DOHH2 (cell line): ENCODE measurements at regions not wholly inside any gene's neighbourhood (a gene's known extent, or its start where the extent isn't known, plus 50 kb on each side); places are given as distances from the start of the nearest gene placed in this dataset.
A peak's percentile ranks its signal among the peaks of the same experiment; 100 is the strongest.
"Not testable (repeated sequence)": the region's sequence is repeated elsewhere in the genome, so short reads cannot be mapped to it uniquely, and the experiment has no call there.

ENCODE experiments used
- H3F3A ChIP-seq: fragments of 200-600 bp; sonication (generic), shearing (Covaris generic); 2 replicates; pipeline ENCODE4 v1.6.0; 2016; ENCODE audit warnings: antibody characterized with exemption, mild to moderate bottlenecking; ENCODE audit not compliant: control insufficient read depth, insufficient read depth
- H3K27ac ChIP-seq: fragments of 200-600 bp; sonication (generic); 2 replicates; pipeline ENCODE4 v1.5.1; 2014; ENCODE audit warnings: low read depth, mild to moderate bottlenecking, low read length, moderate library complexity
- H3K27me3 ChIP-seq: fragments of 200-600 bp; sonication (generic); 2 replicates; pipeline ENCODE4 v1.6.1; 2014; ENCODE audit warnings: mild to moderate bottlenecking, low read length, mixed read lengths; ENCODE audit not compliant: control insufficient read depth
- H3K36me3 ChIP-seq: fragments of 200-600 bp; sonication (generic); 2 replicates; pipeline ENCODE4 v1.6.1; 2014; ENCODE audit warnings: mild to moderate bottlenecking, low read length, moderate library complexity, mixed read lengths; ENCODE audit not compliant: control insufficient read depth
- H3K4me1 ChIP-seq: fragments of 200-600 bp; sonication (generic); 2 replicates; pipeline ENCODE4 v1.6.1; 2014; ENCODE audit warnings: mild to moderate bottlenecking, low read length, mixed read lengths; ENCODE audit not compliant: control insufficient read depth
- H3K4me2 ChIP-seq: fragments of 200-600 bp; sonication (generic); 2 replicates; pipeline ENCODE4 v1.6.0; 2014; ENCODE audit warnings: mild to moderate bottlenecking, low read length, moderate library complexity
- H3K4me3 ChIP-seq: fragments of 200-600 bp; sonication (generic); 2 replicates; pipeline ENCODE4 v1.5.1; 2014; ENCODE audit warnings: mild to moderate bottlenecking, low read length, mixed read lengths
- H3K79me2 ChIP-seq: fragments of 200-600 bp; sonication (generic); 2 replicates; pipeline ENCODE4 v1.6.1; 2014; ENCODE audit warnings: mild to moderate bottlenecking, low read length, mixed read lengths; ENCODE audit not compliant: control insufficient read depth
- H3K9me2 ChIP-seq: fragments of 200-600 bp; sonication (generic); replicated peaks from 2 replicates; pipeline ENCODE4 v1.6.1; 2014; ENCODE audit warnings: mild to moderate bottlenecking, low read length, mixed read lengths; ENCODE audit not compliant: control insufficient read depth
- H3K9me3 ChIP-seq: fragments of 200-600 bp; sonication (generic); 2 replicates; pipeline ENCODE4 v1.6.1; 2014; ENCODE audit warnings: antibody characterized with exemption, low read length, mixed read lengths; ENCODE audit not compliant: control insufficient read depth, insufficient read depth
- H4K20me1 ChIP-seq: fragments of 200-600 bp; sonication (generic); 2 replicates; pipeline ENCODE4 v1.6.0; 2014; ENCODE audit warnings: low read depth, mild to moderate bottlenecking, antibody characterized with exemption, low read length, moderate library complexity; ENCODE audit not compliant: control insufficient read depth, insufficient read depth
- CTCF ChIP-seq: fragments of 200-600 bp; sonication (generic); IDR thresholded peaks from one replicate; pipeline ENCODE4 v1.5.1; 2014; ENCODE audit warnings: antibody characterized with exemption, mild to moderate bottlenecking, low read depth, low read length; ENCODE audit not compliant: poor library complexity, severe bottlenecking
- EZH2phosphoT487 ChIP-seq: fragments of 200-600 bp; sonication (generic); IDR thresholded peaks from 2 replicates; pipeline ENCODE4 v1.6.1; 2017; ENCODE audit warnings: borderline replicate concordance, mild to moderate bottlenecking, antibody characterized with exemption, low read length, moderate library complexity, mixed read lengths

DNA sequence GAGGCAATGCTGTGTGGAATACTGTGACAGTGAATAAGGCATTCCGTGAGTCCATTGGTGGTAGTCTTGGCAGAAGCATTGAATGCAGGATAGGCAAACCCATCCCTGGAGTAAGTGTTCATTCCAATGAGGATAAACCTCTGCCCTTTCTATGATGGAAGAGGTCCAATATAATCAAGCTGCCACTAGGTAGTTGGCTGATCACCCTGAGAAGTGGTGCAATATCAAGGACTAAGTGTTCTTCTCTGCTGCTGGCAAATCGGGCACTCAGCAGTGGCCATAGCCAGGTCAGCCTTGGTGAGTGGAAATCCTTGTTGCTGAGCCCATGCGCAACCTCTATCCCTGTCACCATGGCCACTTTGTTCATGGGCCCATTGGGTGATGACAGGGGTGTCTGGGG is 70.1 kb downstream of the FBXO4 start:
- H3K79me2 ChIP-seq = no peaks in the 10 kb centered on the region
- H3K4me3 ChIP-seq = no peak overlapping the region

GRCh38 chr5:42001673-42002072 is 76.6 kb downstream of the FBXO4 start:
- TF ChIP-seq EZH2phosphoT487 (no peak), CTCF (no peak)
- Histone ChIP-seq H3K79me2 (no peaks in the 10 kb centered on the region), H3K4me2 (no peak overlapping the region), H3K27ac (no peak overlapping the region), H3K9me2 (no peaks in the 10 kb centered on the region), H3F3A (no peaks in the 10 kb centered on the region), H3K36me3 (no peaks in the 10 kb centered on the region), H4K20me1 (no peaks in the 10 kb centered on the region), H3K4me1 (no peaks in the 10 kb centered on the region), H3K27me3 (no peaks in the 10 kb centered on the region), H3K9me3 (peaks cover 5% of the 10 kb centered on the region; the same call in 1 of the 2 replicates), H3K4me3 (no peak overlapping the region)

More for the DNA sequence above, 70.1 kb downstream of the FBXO4 start:
- H3K4me1 ChIP-seq = no peaks in the 10 kb centered on the region
- H3K27me3 ChIP-seq = no peaks in the 10 kb centered on the region
- H3F3A ChIP-seq = no peaks in the 10 kb centered on the region
- H3K9me2 ChIP-seq = no peaks in the 10 kb centered on the region
- H3K9me3 ChIP-seq = peaks cover 5% of the 10 kb centered on the region; the same call in 1 of the 2 replicates
- H4K20me1 ChIP-seq = no peaks in the 10 kb centered on the region
- H3K36me3 ChIP-seq = no peaks in the 10 kb centered on the region
- TF ChIP-seq EZH2phosphoT487 = no peak
- TF ChIP-seq CTCF = no peak
- H3K27ac ChIP-seq = no peak overlapping the region
- H3K4me2 ChIP-seq = no peak overlapping the region

DNA sequence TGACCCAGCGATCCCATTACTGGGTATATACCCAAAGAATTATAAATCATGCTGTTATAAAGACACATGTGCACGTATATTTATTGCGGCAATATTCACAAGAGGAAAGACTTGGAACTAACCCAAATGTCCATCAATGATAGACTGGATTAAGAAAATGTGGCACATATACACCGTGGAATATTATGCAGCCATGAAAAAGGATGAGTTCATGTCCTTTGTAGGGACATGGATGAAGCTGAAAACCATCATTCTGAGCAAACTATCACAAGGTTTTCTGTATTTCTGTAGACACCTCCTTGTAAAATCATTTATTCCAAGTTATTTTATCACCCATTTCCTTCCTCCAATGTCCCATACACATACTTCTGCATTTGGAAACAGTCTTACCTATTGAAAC is 78.8 kb downstream of the FBXO4 start:
- H3F3A ChIP-seq, H3K27me3 ChIP-seq, H3K27ac ChIP-seq, H3K4me3 ChIP-seq, H3K9me3 ChIP-seq, H3K4me2 ChIP-seq, H3K9me2 ChIP-seq, H4K20me1 ChIP-seq, H3K79me2 ChIP-seq, H3K36me3 ChIP-seq, H3K4me1 ChIP-seq: not testable (repeated sequence)

DNA sequence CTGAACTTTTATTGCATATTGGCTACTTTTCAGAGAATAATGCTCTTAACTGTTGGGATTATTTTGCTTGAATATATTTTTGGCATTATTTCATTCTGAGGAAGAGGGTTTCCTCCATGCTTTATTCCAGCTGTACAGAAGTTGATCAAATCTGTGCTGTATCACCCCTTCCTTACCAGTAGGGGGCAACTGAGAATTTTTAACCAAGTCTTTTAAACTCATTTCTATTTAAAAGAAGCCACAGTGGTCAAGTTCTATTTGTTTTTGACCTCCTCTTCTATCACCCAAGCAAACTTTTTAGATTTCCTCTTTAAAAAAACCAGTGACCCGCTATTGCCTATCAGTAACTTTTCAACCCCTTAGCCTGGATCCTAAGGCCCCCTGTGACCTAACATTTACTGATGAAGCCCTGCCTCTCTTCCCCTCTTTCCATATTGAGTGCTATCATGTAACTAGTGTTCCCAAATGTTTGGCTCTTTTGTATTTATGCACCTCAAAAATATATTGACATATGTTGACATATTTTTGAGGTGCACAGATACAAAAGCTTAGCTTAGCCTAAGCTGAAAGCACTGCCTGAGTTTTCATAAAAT is 80.6 kb downstream of the FBXO4 start:
- no peaks in the 10 kb centered on the region for H4K20me1 ChIP-seq
- TF ChIP-seq CTCF (peak; percentile 86), EZH2phosphoT487 (no peak)
- no peaks in the 10 kb centered on the region for H3F3A ChIP-seq
- no peaks in the 10 kb centered on the region for H3K9me2 ChIP-seq
- H3K4me1 ChIP-seq = no peaks in the 10 kb centered on the region
- H3K27ac ChIP-seq = no peak overlapping the region
- no peaks in the 10 kb centered on the region for H3K79me2 ChIP-seq
- H3K4me3 ChIP-seq = no peak overlapping the region
- no peaks in the 10 kb centered on the region for H3K27me3 ChIP-seq
- no peaks in the 10 kb centered on the region for H3K36me3 ChIP-seq
- no peak overlapping the region for H3K4me2 ChIP-seq
- no peaks in the 10 kb centered on the region for H3K9me3 ChIP-seq
